ENCODE measurements at regions not wholly inside any gene's neighbourhood (a gene's known extent, or its start where the extent isn't known, plus 50 kb on each side); places are given as distances from the start of the nearest gene placed in this dataset.
"Not testable (repeated sequence)": the region's sequence is repeated elsewhere in the genome, so short reads cannot be mapped to it uniquely, and the experiment has no call there.

DNA sequence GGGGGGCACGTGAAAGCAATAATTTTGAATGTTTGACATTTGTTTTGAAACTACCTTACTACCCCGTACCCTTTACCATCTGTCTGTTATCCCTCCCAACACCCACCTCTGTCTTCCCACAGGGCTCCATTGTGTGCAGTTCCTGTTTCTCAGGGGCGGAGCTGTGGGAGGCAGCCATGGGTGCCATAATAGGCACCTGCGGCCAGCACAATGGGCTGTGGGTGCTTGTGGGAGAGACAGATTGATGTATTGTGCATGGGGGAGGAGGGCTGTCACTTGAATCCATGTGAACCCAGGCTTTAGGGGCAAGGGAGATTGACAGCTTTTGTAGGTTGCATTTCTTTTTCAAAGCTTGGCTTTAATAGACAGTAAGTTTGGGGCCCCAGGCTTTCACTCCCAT lies 122.6 kb upstream of the CXorf66 start:
- H3K27ac Mint-ChIP-seq = no peak overlapping the region
- no peaks in the 10 kb centered on the region for H3K36me3 Mint-ChIP-seq (ENCODE audit: low read depth)
- DNase-seq = no peak
- H3K4me3 ChIP-seq (ENCODE audit: low read length) = no peak overlapping the region
- no peak overlapping the region for H3K27ac ChIP-seq (ENCODE audit: low read depth in 1 of 2, low read length in 2 of 2)
- no peaks in the 10 kb centered on the region for H3K9me3 Mint-ChIP-seq
- intact Hi-C loops (cut with DNase I, micrococcal nuclease) = no loop called here
- H3K27me3 ChIP-seq (ENCODE audit: control insufficient read depth in 1 of 2, insufficient read depth in 2 of 2, low read length in 2 of 2) = peaks cover 0 to 17% of the 10 kb centered on the region in 2 experiments
- ChIA-PET CTCF (no interaction called here), POLR2A (no interaction called here)
- no peaks in the 10 kb centered on the region for H3K36me3 ChIP-seq (ENCODE audit: insufficient read depth, low read length)
- no peaks in the 10 kb centered on the region for H3K4me1 Mint-ChIP-seq (ENCODE audit: low read depth)
- ATAC-seq (ENCODE audit: poor library complexity) = no peak
- TF ChIP-seq, protein P1, sequence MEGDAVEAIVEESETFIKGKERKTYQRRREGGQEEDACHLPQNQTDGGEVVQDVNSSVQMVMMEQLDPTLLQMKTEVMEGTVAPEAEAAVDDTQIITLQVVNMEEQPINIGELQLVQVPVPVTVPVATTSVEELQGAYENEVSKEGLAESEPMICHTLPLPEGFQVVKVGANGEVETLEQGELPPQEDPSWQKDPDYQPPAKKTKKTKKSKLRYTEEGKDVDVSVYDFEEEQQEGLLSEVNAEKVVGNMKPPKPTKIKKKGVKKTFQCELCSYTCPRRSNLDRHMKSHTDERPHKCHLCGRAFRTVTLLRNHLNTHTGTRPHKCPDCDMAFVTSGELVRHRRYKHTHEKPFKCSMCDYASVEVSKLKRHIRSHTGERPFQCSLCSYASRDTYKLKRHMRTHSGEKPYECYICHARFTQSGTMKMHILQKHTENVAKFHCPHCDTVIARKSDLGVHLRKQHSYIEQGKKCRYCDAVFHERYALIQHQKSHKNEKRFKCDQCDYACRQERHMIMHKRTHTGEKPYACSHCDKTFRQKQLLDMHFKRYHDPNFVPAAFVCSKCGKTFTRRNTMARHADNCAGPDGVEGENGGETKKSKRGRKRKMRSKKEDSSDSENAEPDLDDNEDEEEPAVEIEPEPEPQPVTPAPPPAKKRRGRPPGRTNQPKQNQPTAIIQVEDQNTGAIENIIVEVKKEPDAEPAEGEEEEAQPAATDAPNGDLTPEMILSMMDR (IDR thresholded peaks at IDR 0.05) = no peak
- peaks cover 0 to 8% of the 10 kb centered on the region in 2 experiments for H3K9me3 ChIP-seq (ENCODE audit: control insufficient read depth in 1 of 2, insufficient read depth in 1 of 2, low read length in 2 of 2)
- H3K4me1 ChIP-seq (ENCODE audit: insufficient read depth, low read length) = peaks cover 10% of the 10 kb centered on the region
- H3K4me3 Mint-ChIP-seq = no peak overlapping the region
- peaks cover 28% of the 10 kb centered on the region for H3K27me3 Mint-ChIP-seq

DNA sequence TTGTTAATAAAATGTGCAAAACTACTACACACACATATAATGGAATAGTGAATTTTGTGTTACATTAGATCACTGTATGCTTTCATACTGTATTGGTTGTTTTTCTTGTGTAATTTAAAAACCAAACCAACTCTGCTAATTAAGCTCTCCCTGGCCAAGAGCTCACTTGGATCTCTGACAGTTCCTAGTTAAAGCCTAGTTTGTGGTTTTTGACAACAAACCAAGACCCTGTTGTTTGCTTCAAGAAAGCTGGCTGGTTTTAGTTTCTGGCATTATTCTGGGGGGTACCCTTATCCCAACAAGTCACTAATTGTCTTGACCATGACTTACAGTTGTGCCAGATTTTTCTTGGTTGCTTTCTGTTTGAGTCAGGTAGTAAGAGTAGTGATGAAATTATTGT lies 121.4 kb upstream of the CXorf66 start:
- H3K27me3 ChIP-seq (ENCODE audit: control insufficient read depth in 1 of 2, insufficient read depth in 2 of 2, low read length in 2 of 2) = peaks cover 0 to 7% of the 10 kb centered on the region in 2 experiments
- no peak overlapping the region for H3K4me3 ChIP-seq (ENCODE audit: low read length)
- H3K4me1 Mint-ChIP-seq (ENCODE audit: low read depth) = no peaks in the 10 kb centered on the region
- no peaks in the 10 kb centered on the region for H3K36me3 Mint-ChIP-seq (ENCODE audit: low read depth)
- H3K9me3 ChIP-seq (ENCODE audit: control insufficient read depth in 1 of 2, insufficient read depth in 1 of 2, low read length in 2 of 2) = peaks cover 0 to under 1% of the 10 kb centered on the region in 2 experiments
- H3K27ac Mint-ChIP-seq = no peak overlapping the region
- DNase-seq = no peak
- no peak for ATAC-seq (ENCODE audit: poor library complexity)
- H3K4me1 ChIP-seq (ENCODE audit: insufficient read depth, low read length) = peaks cover 6% of the 10 kb centered on the region
- intact Hi-C loops (cut with DNase I, micrococcal nuclease) = no loop called here
- ChIA-PET CTCF (no interaction called here), POLR2A (no interaction called here)
- no peaks in the 10 kb centered on the region for H3K9me3 Mint-ChIP-seq
- no peaks in the 10 kb centered on the region for H3K36me3 ChIP-seq (ENCODE audit: insufficient read depth, low read length)
- peaks cover 23% of the 10 kb centered on the region for H3K27me3 Mint-ChIP-seq
- H3K4me3 Mint-ChIP-seq = no peak overlapping the region
- TF ChIP-seq, protein P1 (IDR thresholded peaks at IDR 0.05) = no peak
- H3K27ac ChIP-seq (ENCODE audit: low read depth in 1 of 2, low read length in 2 of 2) = no peak overlapping the region

DNA sequence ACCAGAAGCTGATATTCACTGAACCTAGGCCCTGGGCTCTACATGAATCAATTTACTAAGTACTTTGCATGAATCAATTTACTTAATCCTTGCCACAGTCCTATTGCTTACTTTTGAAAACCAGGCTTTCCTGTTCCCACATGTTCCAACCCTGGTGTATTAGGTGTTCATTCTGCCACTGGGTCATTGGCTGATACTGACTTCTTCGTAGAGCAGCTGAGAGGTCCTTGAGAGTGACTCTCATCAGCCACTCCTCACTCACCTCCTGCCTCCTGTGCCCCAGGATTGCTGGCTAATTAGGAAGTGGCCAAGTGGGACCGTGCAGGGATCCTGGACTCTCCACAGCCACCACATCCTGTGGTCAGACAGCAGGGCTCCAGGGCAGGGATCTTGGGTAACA lies 109.5 kb upstream of the CXorf66 start:
- H3K36me3 ChIP-seq (ENCODE audit: insufficient read depth, low read length); H3K4me3 Mint-ChIP-seq; CTCF ChIA-PET; H3K27me3 Mint-ChIP-seq; DNase-seq; H3K9me3 ChIP-seq (ENCODE audit: control insufficient read depth in 1 of 2, insufficient read depth in 1 of 2, low read length in 2 of 2); ATAC-seq (ENCODE audit: poor library complexity); POLR2A ChIA-PET; H3K4me1 Mint-ChIP-seq (ENCODE audit: low read depth); H3K27me3 ChIP-seq (ENCODE audit: control insufficient read depth in 1 of 2, insufficient read depth in 2 of 2, low read length in 2 of 2); H3K36me3 Mint-ChIP-seq (ENCODE audit: low read depth); H3K9me3 Mint-ChIP-seq; H3K4me1 ChIP-seq (ENCODE audit: insufficient read depth, low read length); H3K4me3 ChIP-seq (ENCODE audit: low read length); H3K27ac ChIP-seq (ENCODE audit: low read depth in 1 of 2, low read length in 2 of 2); H3K27ac Mint-ChIP-seq: not testable (repeated sequence)
- intact Hi-C loops (cut with DNase I, micrococcal nuclease) = loop anchor here in 1 of 2 experiments (5.0 kb wide), 1 partner anchor 62 kb away; no protein-coding TSS in a partner anchor

DNA sequence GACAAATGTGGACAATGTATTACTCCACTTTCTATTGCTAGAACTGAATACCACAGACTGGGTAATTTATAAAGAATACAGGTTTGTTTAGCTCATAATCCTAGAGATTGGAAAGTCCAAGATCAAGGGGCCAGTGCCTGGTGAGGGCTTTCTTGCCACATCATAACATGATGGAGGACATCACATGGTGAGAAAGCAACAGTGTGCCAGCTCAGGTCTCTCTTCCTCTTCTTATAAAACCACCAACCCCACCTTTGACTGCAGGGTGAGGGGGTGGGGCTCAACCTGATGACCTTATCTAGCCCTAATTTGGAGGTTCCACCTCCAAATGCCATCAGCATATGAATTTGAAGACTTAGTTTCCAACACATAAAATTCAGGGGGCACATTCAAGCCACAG lies 105.7 kb upstream of the CXorf66 start:
- ChIA-PET POLR2A (no interaction called here), CTCF (no interaction called here)
- H3K9me3 Mint-ChIP-seq = no peaks in the 10 kb centered on the region
- TF ChIP-seq, protein P1 (IDR thresholded peaks at IDR 0.05) = no peak
- intact Hi-C loops (cut with DNase I, micrococcal nuclease) = no loop called here
- DNase-seq (no peak), ATAC-seq (ENCODE audit: poor library complexity) (no peak)
- H3K4me1 ChIP-seq (ENCODE audit: insufficient read depth, low read length) = no peaks in the 10 kb centered on the region
- H3K9me3 ChIP-seq (ENCODE audit: control insufficient read depth in 1 of 2, insufficient read depth in 1 of 2, low read length in 2 of 2) = no peaks in the 10 kb centered on the region
- no peaks in the 10 kb centered on the region for H3K27me3 Mint-ChIP-seq
- H3K4me3 Mint-ChIP-seq = no peak overlapping the region
- no peaks in the 10 kb centered on the region for H3K36me3 Mint-ChIP-seq (ENCODE audit: low read depth)
- H3K27ac ChIP-seq (ENCODE audit: low read depth in 1 of 2, low read length in 2 of 2) = no peak overlapping the region
- H3K36me3 ChIP-seq (ENCODE audit: insufficient read depth, low read length) = no peaks in the 10 kb centered on the region
- H3K4me3 ChIP-seq (ENCODE audit: low read length) = no peak overlapping the region
- no peaks in the 10 kb centered on the region for H3K27me3 ChIP-seq (ENCODE audit: control insufficient read depth in 1 of 2, insufficient read depth in 2 of 2, low read length in 2 of 2)
- H3K4me1 Mint-ChIP-seq (ENCODE audit: low read depth) = no peaks in the 10 kb centered on the region
- H3K27ac Mint-ChIP-seq = no peak overlapping the region
